ENCODE measurements at regions not wholly inside any gene's neighbourhood (a gene's known extent, or its start where the extent isn't known, plus 50 kb on each side); places are given as distances from the start of the nearest gene placed in this dataset.
A peak's percentile ranks its signal among the peaks of the same experiment; 100 is the strongest.
"Not testable (repeated sequence)": the region's sequence is repeated elsewhere in the genome, so short reads cannot be mapped to it uniquely, and the experiment has no call there.

DNA sequence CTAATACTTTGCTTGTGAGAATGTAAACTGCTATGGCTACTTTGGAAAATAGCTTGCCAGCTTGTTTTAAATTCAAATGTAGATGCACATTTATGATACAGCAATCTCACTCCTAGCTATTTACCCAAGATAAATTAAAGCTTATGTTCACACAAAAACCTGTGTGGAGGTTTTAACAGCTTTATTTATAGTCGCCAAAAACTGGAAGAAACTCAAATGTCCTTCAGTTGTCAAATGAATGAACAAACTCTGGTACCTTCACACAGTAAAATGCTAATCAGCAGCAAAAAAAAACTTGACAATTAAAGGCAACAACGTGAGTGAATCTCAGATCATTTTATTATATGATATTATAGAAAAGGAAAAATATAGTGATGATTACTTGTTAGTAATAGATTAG is 248.6 kb upstream of the NECTIN3 start:
- DNase-seq, result no peak

DNA sequence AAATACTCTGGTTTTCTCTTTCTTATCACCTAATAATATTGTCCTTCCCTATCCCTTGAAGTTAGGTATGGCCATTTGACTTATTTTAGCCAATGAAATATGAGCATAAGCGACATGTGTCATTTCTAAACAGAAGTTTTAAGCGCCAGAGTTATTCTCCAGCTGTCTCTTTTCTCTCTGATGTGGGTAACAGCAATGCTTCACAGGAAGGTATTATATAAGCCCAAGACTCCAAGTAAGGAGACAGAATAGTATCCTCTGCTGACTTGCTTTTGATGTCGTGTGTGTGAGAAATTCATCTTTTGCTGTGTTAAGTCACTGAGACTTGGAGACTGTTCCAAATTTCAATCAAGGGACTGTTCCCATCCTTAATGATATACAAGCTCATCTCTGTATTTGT is 224.6 kb upstream of the NECTIN3 start:
- no peak for DNase-seq

DNA sequence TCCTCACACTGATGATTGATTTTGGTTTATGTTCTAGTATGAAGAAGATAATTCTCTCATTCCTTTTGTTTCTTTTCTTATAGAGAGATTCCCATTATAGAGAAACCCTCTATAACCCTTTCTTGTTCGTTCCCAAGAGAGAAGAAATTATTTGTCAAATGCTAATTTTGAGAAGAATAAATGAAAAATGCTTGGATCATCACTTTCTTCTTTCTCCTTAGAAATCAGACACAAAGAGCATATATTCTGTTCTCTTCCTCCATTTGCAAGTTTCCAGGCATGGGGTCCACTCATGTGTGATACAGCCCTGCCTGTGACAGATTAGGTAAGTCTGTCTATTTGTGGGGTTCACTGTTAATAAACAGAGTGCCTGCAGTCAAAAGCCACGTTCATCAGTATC is 222.6 kb upstream of the NECTIN3 start:
- no peak for DNase-seq

DNA sequence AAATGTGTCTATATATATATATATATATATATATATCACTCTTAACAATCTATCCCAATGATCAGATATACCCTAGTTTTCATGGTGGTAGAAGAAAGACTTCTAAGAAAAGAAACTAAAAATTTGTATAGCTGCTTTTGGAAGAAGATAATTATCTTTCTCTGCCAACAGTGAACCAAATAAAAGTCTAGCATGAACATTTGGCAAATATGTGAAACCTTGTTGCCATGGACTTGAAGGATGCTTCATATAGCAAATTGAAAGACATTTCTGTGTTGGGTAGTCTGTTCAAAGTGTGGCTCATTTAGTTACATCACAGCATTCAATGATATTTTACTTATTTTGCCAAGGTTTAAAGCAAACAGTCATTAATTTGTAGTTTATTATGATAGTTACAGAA is 219.9 kb upstream of the NECTIN3 start:
- DNase-seq, result no peak

DNA sequence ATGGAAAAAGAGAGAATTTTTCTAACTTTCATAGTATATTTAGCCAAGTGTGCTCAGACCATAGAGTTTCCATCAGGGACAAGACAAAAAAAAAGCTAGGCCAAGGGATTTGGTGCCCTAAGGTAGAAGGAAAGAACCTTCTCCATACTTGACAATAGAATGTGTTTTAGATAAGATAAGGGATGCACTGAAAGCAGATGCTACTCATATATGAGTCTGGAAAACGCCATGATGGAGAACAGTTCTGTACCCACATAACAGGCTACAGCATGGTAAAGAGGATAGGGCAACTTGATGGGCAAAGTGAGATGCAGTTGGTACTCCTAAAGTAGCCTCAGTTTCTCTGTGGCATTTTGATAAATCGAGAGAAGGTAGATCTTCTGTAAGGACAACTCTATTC is 216.4 kb upstream of the NECTIN3 start:
- DNase-seq, result no peak

DNA sequence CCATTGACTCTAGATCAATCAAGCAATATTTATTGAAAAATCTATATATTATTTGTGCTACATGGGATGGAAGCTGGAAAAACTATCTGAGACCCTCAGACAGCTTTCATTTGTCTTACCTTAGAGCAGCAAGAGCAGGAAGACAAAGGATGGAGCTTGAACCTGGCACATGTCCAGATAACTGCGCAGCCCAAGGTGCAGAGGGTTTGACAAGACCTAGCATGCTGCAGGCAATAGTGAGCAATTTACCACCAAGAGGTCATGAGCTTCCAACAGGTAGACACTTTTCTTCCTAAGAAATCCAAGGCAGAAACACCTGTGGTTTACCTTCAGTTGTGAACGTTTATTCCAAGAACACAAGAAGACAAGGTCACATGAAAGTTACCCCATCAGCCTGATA is 214.7 kb upstream of the NECTIN3 start:
- DNase-seq, result no peak

DNA sequence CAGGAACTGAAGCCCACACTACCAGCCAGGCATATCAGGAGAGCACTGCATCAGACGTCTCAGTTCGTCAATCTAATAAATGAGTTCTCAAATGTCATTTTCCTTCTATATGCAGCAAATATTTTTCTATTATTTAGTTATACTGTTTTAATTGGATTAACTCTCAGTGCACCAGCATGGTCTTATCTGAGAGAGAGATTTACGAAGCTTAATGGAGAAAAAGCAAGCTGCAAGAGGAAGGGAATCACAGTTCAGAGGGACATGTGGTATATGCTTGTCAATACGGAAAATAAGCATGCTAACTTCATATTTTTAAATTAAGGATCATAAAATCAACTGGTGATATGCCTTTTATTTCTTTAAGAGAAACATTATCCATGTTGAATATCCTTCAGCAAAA is 213.1 kb upstream of the NECTIN3 start:
- DNase-seq, result no peak

DNA sequence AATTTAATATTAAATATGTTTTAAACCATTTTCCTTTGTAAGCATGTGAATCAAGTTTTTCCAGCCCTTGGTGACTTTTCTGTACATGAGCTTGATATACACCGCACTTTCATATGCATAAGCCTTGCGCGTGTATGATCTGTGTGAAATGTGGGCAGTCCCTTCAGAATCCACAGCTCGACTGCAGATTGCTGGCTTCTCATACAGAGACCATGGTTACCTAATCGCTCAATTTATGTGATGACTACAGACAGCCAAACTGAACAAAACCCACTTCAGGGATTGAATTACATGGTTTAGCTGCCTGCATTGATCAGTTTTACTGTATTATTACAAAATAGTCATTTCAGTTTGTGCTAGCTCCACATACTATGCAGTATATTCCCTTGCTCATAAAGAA is 212.3 kb upstream of the NECTIN3 start:
- DNase-seq, result no peak

DNA sequence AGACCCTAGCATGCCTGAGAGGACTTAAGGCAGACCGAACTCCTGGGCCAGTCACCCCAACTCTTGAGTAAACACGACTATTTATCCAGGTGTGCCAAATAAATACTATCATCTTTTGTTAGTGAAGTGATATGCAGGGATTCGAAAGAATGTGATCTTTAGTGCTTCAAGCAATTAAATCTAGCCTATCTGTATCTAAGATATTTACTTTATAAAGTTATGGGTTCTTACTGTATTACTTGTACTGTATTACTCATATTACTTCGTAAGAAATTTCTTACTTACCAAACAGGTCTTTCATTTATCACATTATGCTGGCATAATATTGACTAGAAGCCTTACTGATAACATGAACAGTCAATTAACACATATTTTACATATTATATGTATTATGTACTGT is 211.6 kb upstream of the NECTIN3 start:
- DNase-seq, result no peak

DNA sequence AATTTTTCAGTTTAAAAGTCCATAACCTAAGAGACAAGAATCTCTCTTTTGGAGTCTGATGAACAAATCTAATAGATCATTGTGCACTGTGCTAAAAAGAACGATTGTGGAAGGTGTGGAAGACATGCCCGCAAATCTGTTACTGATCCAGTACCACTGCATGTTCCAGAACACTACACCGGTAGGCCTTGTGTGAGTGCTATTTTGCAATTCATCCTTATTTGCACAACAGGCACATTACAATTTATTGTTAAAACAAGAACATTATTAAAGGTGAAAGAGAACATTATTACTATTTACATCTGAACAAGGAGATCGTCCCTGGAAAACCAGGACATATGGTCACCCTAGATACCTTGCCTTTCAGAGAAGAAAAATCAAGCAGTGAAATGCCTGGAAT is 205.7 kb upstream of the NECTIN3 start:
- DNase-seq, result no peak

DNA sequence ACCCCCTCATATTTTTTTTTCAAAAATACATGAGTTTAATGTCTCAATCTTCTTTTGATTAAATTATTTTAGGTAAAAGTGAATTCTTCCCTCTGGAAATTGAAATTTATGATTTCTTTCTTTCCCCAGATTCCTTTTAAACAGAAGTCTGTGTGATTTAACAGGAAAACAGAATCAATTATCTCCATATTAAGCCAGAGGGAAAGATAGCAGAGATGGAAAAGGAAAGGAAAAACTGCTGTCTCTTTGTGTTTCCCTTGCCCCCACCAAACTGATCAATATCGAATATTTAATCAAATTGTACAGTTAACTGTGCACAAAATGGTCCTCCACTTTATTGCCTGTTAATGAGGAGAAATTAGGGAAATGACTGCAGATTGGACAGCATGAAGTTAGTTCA is 203.5 kb upstream of the NECTIN3 start:
- no peak for DNase-seq

DNA sequence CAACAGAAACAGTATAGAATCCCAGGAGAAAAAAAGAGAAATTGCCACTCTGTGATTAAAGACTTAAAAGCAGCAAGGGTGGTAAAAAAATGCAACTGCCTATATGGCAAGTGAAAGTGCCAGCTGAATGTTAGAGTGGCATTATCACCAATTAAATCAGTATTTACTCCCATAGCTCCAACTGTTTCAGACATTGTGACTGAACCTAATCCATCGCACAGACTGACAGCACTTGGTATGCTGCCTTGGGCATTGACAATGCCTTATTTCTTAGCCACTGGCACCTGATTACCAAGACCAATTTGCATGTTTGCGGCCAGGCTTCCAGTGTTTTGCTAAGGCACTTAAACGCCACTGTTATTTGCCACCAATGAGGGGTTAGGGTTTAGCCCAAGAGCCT is 201.9 kb upstream of the NECTIN3 start:
- DNase-seq, result no peak

DNA sequence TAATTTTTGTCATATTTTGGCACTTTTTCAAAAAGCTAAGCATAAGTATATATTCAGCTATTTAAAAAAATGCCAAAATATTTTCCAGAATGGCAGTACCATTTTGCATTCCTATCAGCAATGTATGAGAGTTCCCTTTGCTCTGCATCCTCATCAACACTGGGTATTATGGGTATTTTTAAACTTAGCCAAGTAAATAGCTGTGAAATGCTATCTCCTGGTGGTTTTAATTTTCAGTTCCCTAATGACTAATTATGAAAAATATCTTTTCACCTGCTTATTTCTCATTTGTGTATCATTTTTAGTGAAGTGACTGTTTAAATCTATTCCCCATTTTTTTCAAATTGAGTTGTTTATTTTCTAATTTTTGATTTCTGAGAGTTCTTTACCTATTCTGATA is 199.7 kb upstream of the NECTIN3 start:
- DNase-seq, result no peak

DNA sequence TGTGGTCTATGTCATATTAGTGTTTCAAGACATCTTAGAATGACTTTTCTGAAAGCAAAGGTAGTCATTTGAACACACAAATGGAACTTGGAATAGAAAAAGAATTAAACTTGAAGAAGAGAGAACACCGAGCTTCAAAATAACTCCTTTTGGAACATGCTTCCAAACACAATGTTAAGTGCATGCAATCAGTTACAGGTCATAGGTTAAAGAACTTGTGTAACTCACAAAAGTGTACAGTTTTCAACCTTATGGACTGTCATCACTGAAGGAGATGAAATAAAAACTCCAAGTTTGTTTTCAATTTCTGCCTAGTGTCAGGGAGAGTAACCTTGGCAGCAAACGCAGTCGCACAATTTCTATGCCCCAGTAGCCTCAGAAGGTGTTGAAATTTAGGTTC is 192.9 kb upstream of the NECTIN3 start:
- DNase-seq, result no peak

DNA sequence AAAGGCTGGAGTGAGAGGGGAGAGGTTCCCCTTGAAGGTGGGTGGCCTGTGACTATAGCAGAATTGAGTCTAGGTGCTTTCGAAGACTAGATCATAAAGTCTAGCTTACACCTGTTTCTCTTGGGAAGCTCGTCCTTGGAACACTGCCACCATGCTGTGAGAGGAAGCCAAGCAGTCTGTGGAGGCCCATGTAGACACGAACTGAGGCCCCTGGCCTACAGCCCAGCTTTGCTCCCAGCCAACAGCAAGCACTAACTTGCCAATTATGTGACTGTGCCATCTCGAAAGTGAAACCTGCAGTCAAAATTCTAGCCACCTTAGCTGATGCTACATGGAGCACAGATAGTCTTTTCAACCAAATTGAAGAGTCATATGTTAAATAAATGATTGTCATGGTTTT is 190.5 kb upstream of the NECTIN3 start:
- DNase-seq, result peak; percentile 13

DNA sequence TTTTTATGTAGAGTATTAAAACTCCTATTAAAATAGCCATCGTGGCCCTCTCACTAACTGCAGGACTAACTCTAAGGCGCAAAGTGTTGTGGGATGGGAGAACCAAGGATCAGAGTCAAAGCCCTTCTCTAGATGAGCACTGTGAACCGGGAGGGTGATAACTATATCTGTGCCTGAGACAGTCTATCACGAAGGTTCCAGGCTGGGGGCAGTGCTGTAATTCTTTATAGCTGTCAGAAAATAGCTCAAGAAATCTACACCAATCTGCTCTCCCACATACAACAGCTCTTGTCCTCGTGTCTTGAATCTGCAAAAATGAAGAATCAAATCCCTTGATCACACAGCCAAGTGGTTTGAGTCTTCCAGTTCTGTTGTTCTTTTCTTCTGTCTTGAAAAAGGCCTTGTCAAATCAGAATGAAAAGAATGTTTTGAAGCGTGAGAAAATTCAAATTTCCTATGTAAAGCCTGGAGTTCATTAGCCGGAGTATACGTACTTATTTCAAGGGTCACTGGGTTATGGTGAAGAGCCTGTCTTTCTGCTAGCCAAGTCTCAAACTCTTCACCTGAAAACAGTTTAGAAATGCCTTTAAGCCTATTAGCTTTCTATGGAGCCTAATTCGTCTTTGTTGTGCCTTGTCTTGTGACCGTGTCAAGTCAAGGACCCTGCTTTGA is 185.3 kb upstream of the NECTIN3 start:
- DNase-seq, result peak; percentile 72

DNA sequence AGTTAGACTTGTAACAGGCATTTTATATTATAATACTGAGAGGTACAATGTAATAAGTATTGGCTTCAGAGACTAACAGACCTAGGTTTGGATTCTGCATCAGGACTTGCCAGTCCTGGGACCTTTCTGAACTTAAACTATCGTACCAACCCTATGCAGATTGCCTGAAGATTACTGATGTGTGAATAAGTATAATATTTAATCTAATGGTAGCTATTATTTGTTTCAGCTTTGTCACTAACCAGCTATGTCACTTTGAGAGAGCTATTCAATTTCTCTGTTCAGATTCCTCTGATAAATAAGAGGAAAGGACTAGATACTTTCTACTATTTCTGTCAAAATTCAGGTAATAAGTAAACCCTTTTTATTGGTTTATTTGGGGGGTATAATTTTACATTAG is 184.4 kb upstream of the NECTIN3 start:
- DNase-seq, result no peak

DNA sequence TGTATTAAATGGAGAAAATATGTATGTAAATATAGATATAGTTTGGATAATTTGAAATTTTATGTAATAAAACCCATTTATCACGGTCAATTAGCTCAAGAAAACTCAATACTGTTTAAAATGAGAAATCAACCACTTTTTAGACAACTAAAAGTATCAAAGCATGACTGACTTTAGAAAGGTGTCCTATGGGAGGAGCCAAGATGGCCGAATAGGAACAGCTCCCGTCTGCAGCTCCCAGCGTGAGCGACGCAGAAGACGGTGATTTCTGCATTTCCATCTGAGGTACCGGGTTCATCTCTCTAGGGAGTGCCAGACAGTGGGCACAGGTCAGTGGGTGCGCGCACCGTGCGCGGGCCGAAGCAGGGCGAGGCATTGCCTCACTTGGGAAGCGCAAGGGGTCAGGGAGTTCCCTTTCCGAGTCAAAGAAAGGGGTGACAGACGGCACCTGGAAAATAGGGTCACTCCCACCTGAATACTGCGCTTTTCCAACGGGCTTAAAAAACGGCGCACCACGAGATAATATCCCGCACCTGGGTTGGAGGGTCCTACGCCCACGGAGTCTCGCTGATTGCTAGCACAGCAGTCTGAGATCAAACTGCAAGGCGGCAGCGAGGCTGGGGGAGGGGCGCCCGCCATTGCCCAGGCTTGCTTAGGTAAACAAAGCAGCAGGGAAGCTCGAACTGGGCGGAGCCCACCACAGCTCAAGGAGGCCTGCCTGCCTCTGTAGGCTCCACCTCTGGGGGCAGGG is 182.8 kb upstream of the NECTIN3 start:
- not testable (repeated sequence) for DNase-seq

DNA sequence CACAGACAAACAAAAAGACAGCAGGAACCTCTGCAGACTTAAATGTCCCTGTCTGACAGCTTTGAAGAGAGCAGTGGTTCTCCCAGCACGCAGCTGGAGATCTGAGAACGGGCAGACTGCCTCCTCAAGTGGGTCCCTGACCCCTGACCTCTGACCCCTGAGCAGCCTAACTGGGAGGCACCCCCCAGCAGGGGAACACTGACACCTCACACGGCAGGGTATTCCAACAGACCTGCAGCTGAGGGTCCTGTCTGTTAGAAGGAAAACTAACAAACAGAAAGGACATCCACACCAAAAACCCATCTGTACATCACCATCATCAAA is 182.3 kb upstream of the NECTIN3 start:
- not testable (repeated sequence) for DNase-seq

DNA sequence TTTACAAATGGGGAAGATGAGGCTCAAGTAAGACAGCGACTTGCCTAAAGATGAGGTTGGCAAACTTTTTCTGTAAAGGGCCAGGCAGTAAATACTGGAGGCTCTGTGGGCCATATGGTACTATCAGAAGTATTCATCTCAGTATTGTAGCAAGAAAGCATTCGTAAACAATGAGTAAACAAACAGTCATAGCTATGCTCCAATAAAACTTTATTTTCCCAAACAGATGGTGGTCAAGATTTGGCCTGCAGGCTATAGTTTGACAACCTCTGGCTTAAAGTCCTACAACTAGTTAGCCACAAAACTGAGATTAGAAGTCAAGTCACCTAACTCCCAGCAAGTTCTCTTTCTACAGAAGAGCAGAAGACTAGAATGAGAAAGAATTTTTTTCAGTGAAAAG is 177.0 kb upstream of the NECTIN3 start:
- DNase-seq, result no peak

DNA sequence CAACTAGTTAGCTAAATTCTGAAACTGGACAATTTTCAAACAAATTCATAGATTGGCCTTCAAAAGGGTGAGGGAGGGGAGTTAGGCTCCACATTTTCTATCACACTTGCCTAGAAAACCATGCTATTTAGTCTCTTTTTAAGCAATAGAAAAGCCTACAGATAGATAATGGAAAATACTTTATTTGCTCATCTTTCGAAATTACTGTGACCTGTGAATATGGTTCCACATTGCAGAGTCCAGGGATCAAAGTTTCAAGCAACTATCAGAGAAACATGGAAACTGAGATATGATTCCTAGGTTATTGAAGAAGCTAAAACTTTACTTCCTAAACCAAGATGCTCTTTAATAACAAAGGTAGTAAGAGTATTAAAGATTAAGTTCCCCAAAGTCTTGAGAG is 176.6 kb upstream of the NECTIN3 start:
- no peak for DNase-seq

DNA sequence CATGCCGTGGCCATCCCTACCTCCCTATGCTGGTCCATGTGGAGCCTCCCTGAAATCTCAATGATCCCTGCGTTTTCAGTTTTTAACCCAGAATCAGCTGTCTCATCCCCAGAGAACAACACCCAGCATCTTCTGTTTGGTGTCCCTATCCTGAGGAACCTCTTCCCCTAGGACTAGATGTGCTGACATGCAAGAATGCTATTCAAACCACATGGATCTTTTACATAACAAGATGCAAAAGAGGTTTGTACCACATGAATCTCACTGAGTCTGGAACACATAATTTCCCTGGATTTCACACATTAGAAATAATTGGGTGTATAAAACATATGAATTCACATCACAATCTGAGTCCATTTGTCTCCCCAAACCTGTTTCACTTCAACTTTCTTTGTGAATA is 174.6 kb upstream of the NECTIN3 start:
- DNase-seq, result peak; percentile 18

DNA sequence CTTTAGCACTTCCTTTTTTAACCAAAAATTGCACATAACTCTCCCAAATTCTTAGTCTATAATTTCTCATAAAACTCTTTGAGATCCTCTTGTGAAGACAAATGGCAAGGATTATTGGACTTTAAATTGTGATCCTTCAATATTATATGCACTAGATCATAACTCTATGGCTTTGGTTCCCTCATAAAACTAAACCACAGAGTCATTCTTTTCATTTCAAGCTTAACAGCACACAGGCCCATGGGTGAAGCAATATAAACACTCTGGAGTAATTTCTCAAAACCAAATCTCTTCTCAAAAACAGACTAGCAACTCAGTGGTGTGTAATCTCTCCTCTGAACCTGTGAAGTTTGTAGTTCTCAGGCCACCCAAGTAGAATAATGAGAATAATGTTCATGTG is 171.0 kb upstream of the NECTIN3 start:
- peak; percentile 82 for DNase-seq

DNA sequence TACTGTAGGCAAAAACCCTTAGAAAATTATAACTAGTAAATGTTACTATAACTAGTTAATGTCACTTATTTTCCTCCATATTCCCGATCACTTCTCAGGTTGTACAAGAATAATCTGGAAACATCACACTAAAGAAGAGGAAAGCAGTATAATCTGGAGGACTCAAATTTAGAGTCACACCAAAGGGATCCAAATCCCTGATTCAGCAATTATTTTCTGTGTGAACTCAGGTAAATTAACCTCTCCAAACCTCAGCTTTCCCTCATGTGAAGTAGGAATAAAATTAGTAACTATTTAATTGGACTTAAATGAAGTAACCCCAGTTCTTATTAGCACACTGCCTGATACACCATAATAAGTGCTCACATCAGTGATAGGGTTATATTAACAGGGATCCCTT is 170.1 kb upstream of the NECTIN3 start:
- no peak for DNase-seq

Data from fibroblast of skin of scalp (primary cell).